HEK293T (cell line): ENCODE measurements at regions not wholly inside any gene's neighbourhood (a gene's known extent, or its start where the extent isn't known, plus 50 kb on each side); places are given as distances from the start of the nearest gene placed in this dataset.

Experiments
- CTCF ChIA-PET: fragments of 350-600 bp; formaldehyde crosslinking; extraction: SDS; loops from one replicate; lab custom pipeline; 2021; ENCODE audit warnings: antibody characterized with exemption, inconsistent platforms; lab: Yijun Ruan, JAX
- POLR2A ChIA-PET: fragments of 350-600 bp; formaldehyde crosslinking; extraction: SDS; loops from one replicate; lab custom pipeline; 2020; ENCODE audit warnings: antibody characterized with exemption, inconsistent platforms; lab: Yijun Ruan, JAX
- DNase-seq: peaks from one replicate; pipeline ENCODE4 v3.0.0; 2012; ENCODE audit warnings: mixed read lengths; ENCODE audit errors: extremely low spot score
- ARNT ChIP-seq: fragments of 450-650 bp; IDR thresholded peaks from 2 replicates; pipeline ENCODE4 v1.6.1; 2017; ENCODE audit warnings: mild to moderate bottlenecking
- BHLHE40 ChIP-seq: fragments of 450-650 bp; IDR thresholded peaks from 2 replicates; pipeline ENCODE4 v1.6.1; 2016; ENCODE audit warnings: mild to moderate bottlenecking, moderate library complexity, borderline replicate concordance
- CTBP1 ChIP-seq: fragments of 450-650 bp; IDR thresholded peaks from 2 replicates; pipeline ENCODE4 v1.6.1; 2016; ENCODE audit warnings: borderline replicate concordance
- ELF4 ChIP-seq: fragments of 450-650 bp; IDR thresholded peaks from 2 replicates; pipeline ENCODE4 v1.6.1; 2017; ENCODE audit warnings: antibody characterized with exemption
- FOXA1 ChIP-seq: fragments of 450-650 bp; IDR thresholded peaks from 2 replicates; pipeline ENCODE4 v1.6.1; 2016; ENCODE audit warnings: mild to moderate bottlenecking
- FOXK2 ChIP-seq: fragments of 450-650 bp; IDR thresholded peaks from 2 replicates; pipeline ENCODE4 v1.6.1; 2016; ENCODE audit warnings: mild to moderate bottlenecking
- FOXM1 ChIP-seq: fragments of 450-650 bp; IDR thresholded peaks from 2 replicates; pipeline ENCODE4 v1.6.1; 2017; ENCODE audit warnings: mild to moderate bottlenecking, borderline replicate concordance
- HDGF ChIP-seq: fragments of 450-650 bp; IDR thresholded peaks from 2 replicates; pipeline ENCODE4 v1.6.1; 2017; ENCODE audit warnings: antibody characterized with exemption, borderline replicate concordance
- L3MBTL2 ChIP-seq: fragments of 450-650 bp; conservative IDR thresholded peaks from 2 replicates; pipeline ENCODE4 v1.6.1; 2016; ENCODE audit warnings: mild to moderate bottlenecking
- LEF1 ChIP-seq: fragments of 450-650 bp; IDR thresholded peaks from 2 replicates; pipeline ENCODE4 v1.6.1; 2017; ENCODE audit warnings: mild to moderate bottlenecking, borderline replicate concordance
- NFRKB ChIP-seq: fragments of 450-650 bp; IDR thresholded peaks from 2 replicates; pipeline ENCODE4 v1.6.1; 2016; ENCODE audit warnings: mild to moderate bottlenecking, moderate library complexity
- PKNOX1 ChIP-seq: fragments of 450-650 bp; IDR thresholded peaks from 2 replicates; pipeline ENCODE4 v1.6.1; 2016
- SP1 ChIP-seq: fragments of 450-650 bp; IDR thresholded peaks from 2 replicates; pipeline ENCODE4 v1.6.1; 2017
- SUZ12 ChIP-seq: fragments of 450-650 bp; IDR thresholded peaks from 2 replicates; pipeline ENCODE4 v1.6.1; 2016; ENCODE audit warnings: mild to moderate bottlenecking
- TARDBP ChIP-seq: fragments of 450-650 bp; IDR thresholded peaks from 2 replicates; pipeline ENCODE4 v1.6.1; 2016
- ZNF384 ChIP-seq: fragments of 450-650 bp; IDR thresholded peaks from 2 replicates; pipeline ENCODE4 v1.6.1; 2016

DNA sequence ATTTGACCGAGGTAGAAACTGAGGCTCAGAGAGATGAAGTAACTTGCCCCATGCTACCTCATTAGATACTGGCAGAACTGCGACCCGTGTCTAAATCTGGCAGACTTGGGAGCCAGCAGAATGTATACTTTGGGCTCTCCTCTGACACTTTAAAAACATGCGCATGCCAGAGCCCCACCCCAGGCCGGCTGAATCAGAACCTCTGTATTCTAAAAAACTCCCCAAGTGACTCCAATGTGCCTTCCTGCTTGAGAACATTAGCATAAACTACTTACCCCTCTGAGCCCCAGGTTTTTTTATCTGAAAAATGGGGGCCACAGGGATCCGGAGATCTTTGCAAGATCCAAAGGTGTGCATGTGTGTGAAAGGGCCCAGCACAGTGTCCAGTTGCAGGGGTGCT, 344.7 kb upstream of the USP24 start:
- TF ChIP-seq SUZ12 (no peak), FOXA1 (no peak), SP1 (no peak), TARDBP (no peak), NFRKB (no peak), PKNOX1 (no peak), FOXK2 (no peak), FOXM1 (no peak), BHLHE40 (no peak), LEF1 (no peak), L3MBTL2 (no peak), HDGF (no peak)
- no peak for DNase-seq
- POLR2A ChIA-PET: no interaction called here
- CTCF ChIA-PET: no interaction called here

DNA sequence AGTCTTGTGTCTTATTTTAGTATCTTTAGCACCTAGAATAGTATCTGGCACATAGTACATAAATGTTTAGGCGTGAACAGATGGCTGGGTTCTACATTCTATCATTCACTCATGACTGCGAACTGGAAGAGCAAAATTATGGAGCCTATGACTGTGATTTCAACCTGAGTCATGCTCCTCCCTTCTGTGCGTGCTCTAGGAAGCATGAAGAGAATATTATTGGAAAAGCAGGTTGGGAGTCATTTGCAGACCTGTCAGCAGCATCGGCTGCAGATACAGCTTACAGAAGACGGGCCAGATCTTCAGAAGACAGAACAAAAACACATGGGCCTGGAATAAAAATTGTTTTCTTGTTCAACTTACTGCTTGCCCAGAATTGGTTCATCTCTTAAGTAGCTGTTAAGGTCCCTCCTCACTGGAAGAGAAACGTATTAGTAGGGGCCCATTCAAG, 344.0 kb upstream of the USP24 start:
- DNase-seq: no peak
- no peak for TF ChIP-seq BHLHE40
- no peak for TF ChIP-seq ZNF384
- no peak for TF ChIP-seq LEF1
- TF ChIP-seq CTBP1: no peak
- no peak for TF ChIP-seq L3MBTL2
- no peak for TF ChIP-seq SUZ12
- TF ChIP-seq FOXM1: no peak
- no peak for TF ChIP-seq PKNOX1
- no peak for TF ChIP-seq HDGF
- no peak for TF ChIP-seq FOXK2
- ChIA-PET POLR2A (no interaction called here), CTCF (no interaction called here)

DNA sequence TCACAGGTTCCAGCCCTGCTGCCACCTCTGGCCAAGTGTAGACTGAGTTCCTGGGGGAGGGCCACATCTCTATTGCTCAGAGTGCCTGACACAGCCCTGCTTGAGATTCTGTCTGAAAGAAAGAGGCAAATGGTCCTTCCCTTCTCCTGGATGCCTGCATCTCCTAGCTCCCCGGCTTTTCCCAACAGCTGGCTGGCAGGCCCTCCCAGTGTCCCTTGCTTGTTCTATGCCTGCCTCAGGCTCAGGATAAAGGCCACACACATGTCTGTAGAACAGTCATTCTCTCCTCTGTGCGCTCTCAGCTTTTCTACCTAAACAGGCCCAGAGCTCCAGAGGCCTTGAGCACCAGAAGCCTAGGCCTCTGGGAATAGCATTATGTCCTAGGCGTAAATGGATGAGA, 343.4 kb upstream of the USP24 start:
- no peak for DNase-seq
- CTCF ChIA-PET: no interaction called here
- POLR2A ChIA-PET: no interaction called here
- TF ChIP-seq FOXM1 (no peak), BHLHE40 (no peak), SUZ12 (no peak), TARDBP (no peak), FOXA1 (no peak), ZNF384 (no peak), CTBP1 (no peak), NFRKB (no peak), LEF1 (no peak), HDGF (no peak), PKNOX1 (no peak), FOXK2 (no peak), L3MBTL2 (no peak), ELF4 (no peak), ARNT (no peak), SP1 (no peak)

GRCh38 chr1:55555956-55556725, 341.0 kb upstream of the USP24 start:
- no peak for DNase-seq
- ChIA-PET POLR2A (no interaction called here), CTCF (no interaction called here)
- TF ChIP-seq FOXA1: no peak
- TF ChIP-seq LEF1: no peak
- TF ChIP-seq BHLHE40: no peak
- TF ChIP-seq FOXK2: no peak
- no peak for TF ChIP-seq NFRKB
- no peak for TF ChIP-seq ARNT
- no peak for TF ChIP-seq SUZ12
- TF ChIP-seq CTBP1: no peak
- no peak for TF ChIP-seq L3MBTL2
- no peak for TF ChIP-seq FOXM1
- no peak for TF ChIP-seq TARDBP
- no peak for TF ChIP-seq ELF4
- no peak for TF ChIP-seq SP1
- TF ChIP-seq PKNOX1: no peak
- no peak for TF ChIP-seq ZNF384
- TF ChIP-seq HDGF: no peak

GRCh38 chr1:55554611-55555010, 339.4 kb upstream of the USP24 start:
- ChIA-PET POLR2A (no interaction called here), CTCF (no interaction called here)
- TF ChIP-seq ZNF384: no peak
- no peak for TF ChIP-seq L3MBTL2
- TF ChIP-seq BHLHE40: no peak
- no peak for TF ChIP-seq SP1
- TF ChIP-seq FOXA1: no peak
- TF ChIP-seq HDGF: no peak
- TF ChIP-seq CTBP1: no peak
- TF ChIP-seq FOXM1: no peak
- TF ChIP-seq SUZ12: no peak
- no peak for TF ChIP-seq PKNOX1
- TF ChIP-seq LEF1: no peak
- no peak for TF ChIP-seq ELF4
- TF ChIP-seq NFRKB: no peak
- TF ChIP-seq TARDBP: no peak
- no peak for TF ChIP-seq FOXK2
- no peak for TF ChIP-seq ARNT
- DNase-seq: no peak
